ENCODE measurements at regions not wholly inside any gene's neighbourhood (a gene's known extent, or its start where the extent isn't known, plus 50 kb on each side); places are given as distances from the start of the nearest gene placed in this dataset.
"Not testable (repeated sequence)": the region's sequence is repeated elsewhere in the genome, so short reads cannot be mapped to it uniquely, and the experiment has no call there.

DNA sequence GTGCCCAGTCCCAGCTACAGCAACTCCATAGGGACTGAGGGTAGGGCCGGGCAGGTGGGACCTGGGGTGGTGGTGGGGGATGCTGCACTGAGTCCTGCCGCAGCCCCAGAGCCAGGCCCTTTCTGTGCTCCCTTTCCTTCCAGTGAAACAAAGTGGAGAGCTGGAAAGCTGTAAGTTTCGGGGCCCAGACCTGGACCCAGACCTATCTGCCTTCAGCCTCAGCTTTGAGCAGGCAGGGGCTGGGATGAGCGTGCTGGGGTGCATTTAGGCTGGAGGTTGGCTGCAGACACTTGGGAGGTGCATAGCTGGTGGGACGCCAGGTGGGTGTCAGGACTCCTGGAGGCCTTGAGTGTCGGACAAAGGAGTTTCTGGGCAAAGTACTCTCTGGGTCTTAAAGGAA, 92.7 kb upstream of the C1orf174 start:
- no peak for DNase-seq

DNA sequence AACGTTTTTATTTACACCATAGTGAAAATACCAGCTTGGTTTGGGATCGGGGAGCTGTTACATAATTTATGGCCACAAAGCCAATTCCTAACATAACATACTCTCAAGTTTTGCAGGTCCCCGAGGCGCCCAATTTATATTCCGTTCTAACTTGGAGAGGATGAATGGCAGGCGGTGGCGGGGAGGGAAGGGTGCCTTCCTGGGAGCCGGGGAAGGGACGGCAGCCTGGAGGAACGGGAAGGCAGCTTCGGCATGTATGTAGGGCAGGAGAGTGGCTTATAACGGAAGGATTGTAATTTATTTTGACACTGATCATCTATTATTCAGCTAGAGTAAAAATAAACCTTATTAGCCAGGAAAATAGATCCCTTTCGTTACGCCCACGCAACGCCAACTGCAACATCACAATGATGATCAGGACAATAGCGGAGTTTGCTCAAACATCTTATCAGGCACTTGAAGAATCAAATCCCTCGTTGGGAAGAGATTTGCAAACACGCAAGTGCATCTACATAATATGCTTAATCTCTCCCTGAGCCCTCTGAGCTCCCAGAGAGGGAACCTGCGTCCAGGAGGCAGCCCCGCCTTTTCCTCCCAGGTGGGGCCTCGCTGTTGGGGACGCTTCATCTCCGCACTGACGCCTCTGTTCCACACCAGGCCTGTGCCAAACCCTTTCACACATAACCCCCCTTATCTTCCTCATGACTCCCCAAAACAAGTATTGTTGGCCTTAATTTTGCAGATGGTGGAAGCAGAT, 93.7 kb upstream of the C1orf174 start:
- no peak for DNase-seq

DNA sequence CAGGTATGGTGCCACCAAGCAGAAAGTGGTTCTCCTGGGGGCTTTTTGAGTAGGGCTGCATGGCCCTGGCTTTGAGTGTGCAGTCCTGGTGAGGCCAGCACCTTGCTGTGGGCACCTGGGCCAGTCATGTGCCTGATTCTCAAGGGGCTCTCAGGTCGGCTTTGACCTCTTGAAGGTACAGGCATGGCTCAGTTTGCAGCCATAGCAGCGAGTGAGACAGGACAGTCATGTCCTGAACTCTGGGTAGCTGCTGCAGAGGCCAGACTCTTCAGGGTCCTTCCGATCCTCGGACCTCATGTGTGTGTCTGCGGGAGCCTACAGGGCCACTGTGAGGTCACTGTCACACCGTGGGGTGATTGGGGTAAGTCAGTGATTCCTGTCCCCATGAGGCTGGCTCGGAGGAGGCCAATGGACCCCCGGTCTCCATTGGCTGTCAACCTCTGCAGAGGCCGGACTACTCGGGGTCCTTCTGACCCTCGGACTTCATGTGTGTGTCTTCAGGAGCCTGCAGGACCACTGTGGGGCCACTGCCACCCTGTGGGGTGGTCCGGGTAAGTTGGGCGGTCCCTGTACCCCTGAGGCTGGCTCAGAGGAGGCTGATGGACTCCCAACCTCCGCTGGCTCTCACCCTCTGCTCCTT, 95.2 kb upstream of the C1orf174 start:
- no peak for DNase-seq

DNA sequence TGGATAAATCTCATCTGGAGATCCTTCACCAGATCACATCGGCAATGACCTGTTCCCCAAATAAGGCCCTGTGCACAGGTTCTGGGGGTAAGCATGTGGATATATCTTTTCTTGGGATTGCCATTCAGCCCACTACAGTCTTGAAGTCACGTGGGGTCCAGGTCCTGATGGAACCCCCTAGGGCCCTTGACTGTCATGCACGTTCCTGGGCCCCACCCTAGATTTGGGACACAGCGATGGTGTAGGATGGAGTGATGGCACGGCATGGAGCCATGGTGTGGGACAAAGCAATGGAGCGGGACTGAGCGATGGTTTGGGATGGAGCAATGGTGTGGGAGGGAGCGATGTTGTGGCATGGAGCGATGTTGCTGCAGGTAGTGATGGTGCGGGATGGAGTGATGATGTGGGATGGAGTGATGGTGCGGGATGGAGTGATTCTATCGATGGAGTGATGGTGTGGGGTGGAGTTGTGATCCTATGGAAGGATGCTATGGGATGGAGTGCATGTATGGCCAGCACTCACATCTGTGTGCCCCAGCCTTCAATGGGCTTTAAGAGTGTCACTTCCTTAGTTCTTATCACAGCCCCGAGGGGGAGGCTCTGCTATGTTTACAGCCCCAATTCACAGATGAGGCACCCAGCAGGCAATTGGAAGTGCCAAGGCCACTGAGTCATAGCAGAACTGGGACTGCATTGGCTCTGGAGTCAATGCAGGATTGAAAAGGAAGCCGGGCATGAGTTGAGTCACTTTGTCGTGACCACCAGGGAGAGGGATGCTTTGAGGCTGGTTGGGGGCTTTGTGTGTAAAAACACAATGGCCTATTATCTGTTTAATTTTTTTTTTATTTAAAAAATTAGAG, 97.0 kb upstream of the C1orf174 start:
- no peak for DNase-seq

DNA sequence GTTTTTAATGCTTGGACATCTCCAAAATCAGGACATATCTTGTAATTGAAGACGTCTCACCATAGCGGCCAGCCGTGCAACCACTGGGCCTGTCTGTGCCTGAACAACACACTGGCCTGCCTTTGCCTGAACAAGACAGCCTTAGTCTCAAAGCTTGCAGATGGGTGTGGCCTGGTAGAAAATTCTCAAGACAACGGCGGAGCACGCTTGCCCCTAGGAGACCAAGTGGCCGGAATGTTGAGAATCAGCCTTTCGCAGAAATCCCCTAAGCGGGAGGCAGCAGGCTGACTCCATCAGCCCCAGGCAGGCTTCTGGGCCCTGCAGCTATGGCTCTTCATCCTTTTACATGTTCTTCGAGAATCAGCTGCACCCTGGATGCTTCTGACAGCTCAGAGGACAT, 98.0 kb upstream of the C1orf174 start:
- DNase-seq: no peak

DNA sequence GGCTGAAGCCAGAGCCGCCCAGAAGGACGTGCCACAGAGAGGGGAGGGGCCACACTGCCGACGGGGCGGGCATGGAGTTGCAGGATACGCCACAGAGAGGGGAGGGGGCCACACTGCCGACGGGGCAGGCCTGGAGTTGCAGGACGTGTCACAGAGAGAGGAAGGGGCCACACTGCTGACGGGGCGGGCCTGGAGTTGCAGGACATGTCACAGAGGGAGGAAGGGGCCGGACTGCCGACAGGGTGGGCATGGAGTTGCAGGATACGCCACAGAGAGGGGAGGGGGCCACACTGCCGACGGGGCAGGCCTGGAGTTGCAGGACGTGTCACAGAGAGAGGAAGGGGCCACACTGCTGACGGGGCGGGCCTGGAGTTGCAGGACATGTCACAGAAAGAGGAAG, 99.4 kb upstream of the C1orf174 start:
- DNase-seq: not testable (repeated sequence)

DNA sequence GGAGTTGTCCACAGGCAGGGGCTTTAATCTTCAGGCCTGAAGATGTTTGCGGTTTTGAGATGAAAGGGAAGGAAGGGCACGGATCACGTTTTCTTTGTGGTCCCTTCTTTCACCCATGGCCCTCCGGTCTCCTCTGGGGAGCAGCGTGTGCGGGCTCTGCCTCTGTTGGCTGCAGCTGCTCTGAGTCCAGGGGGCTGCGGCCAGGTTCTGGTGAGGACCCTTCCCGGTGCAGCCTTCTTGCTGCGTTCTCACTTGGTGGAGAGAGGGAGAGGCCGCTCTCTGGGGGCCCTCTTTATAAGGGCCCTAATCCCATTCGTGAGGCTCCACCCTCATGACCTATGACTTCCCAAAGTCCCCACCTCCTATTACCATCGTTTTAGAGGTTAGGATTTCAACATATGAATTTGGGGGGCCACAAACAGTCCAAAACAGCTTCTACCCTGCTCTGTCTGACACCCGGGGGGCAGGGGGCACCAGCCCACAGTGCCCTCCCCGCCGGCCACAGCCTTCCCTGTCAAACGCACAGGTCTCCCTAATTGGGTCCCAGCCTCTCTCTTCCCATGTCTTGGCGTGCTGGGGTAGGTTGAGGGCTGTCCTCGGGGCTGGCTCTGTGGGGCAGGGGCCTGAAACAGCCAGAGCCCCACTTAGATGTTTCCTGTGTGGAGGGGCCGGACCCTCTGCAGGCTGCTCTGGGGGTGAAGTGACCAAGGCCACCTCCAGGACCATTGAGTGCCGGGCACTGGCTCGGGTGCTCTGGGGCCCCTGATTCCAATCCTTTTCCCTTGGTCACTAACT, 100.1 kb upstream of the C1orf174 start:
- no peak for DNase-seq

DNA sequence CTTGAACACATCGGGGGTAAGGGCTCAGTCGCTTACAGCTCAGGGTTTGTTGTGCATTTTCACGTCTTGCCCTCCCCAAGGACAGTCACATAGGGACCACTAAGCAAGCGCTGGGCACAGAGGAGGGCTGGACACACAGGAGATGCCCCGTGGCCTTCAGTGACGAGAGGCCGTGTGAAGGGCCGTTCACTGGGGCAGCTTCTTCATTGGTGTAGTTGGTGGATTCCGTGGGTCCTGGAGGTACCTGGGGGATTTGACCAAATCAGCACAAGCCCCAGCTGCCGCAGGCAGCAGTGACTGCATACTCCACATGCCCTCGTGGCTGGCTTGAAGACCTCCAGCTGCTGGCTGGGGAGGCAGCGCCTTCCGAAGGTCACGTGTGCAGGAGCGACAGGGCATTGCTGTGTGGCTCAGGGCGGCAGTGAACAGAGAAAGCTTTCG, 100.8 kb upstream of the C1orf174 start:
- DNase-seq: no peak

DNA sequence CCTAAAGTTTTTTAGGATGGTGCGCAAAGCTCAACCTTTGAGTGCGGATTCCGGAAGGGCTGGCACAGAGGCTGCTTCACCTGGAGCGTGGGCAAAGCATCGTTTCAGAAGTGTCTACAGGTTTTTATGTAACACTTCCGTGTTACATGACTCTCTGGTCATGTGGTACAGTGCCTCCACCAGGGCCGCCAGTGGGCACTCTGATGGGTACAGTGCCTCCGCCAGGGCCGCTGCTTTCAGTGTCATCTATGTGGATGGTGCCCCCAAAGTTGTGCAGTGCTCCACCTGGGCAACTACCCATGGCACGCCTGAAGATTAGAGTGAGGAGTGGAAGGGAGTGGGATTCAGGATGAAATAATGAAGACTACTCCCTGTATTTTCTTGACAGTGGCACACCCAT, 101.4 kb upstream of the C1orf174 start:
- DNase-seq: no peak

DNA sequence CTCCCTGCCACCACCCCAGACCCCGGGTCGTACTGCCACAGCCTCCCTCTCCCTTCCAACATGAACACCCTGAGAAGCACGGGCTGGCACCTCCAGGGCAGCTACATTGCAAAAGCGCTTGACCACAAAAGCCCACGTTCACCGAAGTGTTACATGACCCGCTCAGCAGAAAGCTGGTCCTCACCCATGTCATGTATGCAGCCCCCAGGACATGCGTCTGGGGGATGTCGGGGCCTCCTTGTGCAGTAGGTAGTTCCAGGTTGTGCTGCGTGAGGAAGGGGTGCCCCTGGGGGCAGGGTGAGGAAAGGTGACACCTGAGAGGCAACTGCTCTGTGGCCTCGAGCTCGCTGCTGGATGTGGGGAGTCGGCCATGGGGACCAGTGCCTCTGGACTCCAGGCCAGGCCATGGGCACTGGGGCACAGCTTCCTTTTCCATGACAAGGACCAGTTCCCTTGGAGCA, 102.0 kb upstream of the C1orf174 start:
- no peak for DNase-seq

DNA sequence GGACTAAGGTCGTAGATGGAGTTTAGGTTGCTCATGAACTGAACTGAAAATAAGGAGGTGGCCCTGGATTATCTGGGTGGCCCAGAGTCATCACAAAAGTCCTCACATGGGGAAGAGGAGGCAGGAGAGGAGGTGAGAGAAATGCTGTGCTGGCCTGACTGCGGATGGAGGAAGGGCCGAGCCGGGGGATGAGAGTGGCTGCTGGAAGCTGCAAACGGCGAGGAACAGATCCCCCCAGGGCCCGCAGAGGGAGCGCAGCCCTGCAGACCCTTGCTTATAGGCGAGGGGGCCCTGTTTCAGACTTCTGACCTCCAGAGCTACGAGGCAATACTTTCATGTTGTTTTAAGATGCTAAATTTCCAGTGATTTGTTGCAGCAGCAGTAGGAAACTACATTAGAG, 102.7 kb upstream of the C1orf174 start:
- DNase-seq: no peak

DNA sequence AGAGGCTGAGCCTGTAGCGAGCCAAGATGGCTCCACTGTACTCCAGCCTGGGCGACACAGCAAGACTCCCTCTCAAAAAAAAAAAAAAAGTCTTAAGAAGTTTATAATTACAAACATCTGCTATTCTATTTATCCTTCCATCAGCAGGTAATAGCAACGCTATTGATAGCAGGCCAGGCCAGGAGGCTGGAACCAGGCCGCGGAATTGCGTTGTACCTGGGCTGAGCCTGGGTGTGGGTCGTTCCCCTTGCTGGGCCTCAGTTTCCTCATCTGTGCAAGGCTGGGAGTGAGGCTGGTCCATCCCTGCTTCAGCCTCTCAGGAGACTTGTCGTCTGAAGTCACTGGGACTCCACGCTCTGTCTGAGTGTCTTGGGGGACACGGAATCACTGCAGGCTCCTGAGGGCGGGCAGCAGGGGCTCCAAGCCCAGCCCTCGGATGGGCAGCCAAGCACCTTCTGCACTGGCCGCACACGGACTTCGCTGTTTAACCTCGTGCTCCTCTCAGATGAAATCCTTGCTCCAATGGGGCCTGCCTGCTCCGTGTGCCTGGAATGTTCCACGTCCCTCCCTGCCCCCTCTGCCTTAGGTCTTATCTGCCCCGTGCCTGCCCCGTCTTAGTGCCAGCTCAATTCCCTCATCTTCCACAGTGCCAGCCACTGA, 103.9 kb upstream of the C1orf174 start:
- no peak for DNase-seq

DNA sequence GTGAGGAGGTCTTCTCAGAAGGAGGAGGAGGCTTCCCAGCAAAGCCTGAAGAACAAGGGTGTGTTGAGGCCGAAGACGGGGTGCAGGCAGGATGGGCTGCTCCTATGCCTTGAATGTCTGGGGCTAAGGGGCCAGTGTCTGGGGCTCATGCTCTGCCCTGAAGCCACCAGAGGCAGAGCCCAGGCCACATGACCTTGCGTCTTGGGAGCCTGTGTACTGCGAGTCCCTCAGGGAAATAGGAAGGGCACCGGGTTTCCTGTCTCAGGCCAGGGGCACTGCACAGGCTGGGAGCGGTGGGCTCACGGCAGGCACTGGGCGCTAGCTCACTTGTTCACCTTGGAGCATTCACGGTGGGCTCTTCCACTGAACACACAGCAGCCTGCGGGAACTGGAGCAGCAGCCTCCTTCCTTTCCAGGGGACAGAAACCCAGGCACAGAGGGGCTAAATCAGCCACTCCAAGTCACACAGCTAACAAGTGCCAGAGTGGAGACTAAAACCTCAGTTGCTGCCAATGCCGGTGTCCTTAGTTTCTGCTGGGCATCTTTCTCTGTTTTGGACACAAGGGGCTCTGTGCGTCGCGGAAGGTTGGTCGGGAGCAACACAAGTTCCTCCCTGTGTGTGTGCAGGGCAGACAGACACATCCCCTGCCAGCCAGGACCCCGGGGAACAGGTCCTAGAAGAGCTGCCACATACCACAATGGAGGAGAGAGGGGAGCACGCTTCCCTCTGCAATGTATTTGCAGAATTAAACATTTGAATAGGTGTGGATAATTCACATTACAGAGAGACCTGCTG, 104.8 kb upstream of the C1orf174 start:
- no peak for DNase-seq

DNA sequence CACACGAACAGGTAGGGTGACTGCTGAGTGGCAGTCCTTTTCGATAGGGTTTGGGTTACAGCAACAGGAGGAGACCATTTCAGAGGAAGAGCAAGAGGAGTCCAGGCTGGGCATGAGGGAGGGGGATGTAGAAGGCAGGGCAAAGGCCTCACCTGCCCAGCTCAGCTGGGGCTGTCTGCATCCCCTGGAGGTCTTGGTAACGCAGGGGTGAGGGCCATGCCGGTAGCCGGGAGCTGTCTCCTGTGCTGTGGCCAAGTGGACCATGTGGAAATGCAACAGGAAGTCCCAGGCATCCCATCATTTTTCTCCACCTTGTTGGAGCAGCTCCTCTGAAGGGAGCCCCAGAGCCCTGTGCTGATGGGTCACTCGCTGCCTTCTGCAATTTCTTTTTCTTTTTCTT, 105.4 kb upstream of the C1orf174 start:
- no peak for DNase-seq

DNA sequence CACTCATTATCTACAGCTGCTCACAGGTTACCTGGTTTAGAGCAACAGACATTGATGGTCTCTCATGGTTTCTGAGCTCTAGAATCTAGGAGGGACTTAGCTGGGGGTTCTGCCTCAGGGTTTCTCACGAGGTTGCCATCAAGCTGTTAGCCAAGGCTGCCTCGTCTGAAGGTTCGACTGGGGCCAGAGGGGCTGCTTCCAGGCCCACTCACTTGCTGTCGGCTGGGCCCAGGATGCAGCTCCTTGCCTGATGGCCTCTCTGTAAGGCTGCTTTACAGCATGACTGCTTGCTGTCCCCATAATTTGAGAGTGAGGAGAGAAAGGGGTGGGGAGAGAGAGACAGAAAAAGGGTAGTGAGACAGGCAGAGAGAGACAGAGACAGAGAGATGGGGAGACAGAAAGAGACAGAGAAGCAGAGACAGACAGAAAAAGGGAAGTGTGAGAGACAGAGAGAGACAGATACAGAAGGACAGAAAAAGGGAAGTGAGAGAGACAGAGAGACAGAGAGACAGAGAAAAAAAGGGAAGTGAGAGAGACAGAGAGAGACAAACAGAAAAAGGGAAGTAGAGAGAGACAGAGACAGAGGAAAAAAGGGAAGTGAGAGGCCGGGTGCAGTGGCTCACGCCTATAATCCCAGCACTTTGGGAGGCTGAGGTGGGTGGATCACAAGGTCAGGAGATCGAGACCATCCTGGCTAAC, 106.8 kb upstream of the C1orf174 start:
- peak in 1 of 4 experiments; percentile 8 for DNase-seq

DNA sequence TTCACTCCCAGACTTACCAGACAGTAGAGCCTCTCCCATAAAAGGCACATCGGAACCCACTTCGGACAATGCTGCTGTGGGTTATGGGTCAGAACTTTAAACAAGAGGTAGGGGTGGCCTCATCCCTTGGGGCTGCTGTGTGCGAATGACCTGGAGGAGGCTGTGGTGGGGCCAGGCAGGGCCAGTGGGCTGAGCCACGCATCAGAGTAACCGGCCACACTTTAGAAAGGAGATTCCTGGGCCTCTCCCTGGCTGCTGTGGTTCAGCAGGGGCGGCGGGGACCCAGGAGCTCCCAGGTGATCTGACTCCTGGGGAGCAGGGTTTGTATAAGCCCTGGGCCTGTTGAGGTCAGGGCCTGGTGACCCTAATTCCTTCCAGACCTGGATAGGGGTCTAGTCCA, 110.2 kb upstream of the C1orf174 start:
- no peak for DNase-seq

DNA sequence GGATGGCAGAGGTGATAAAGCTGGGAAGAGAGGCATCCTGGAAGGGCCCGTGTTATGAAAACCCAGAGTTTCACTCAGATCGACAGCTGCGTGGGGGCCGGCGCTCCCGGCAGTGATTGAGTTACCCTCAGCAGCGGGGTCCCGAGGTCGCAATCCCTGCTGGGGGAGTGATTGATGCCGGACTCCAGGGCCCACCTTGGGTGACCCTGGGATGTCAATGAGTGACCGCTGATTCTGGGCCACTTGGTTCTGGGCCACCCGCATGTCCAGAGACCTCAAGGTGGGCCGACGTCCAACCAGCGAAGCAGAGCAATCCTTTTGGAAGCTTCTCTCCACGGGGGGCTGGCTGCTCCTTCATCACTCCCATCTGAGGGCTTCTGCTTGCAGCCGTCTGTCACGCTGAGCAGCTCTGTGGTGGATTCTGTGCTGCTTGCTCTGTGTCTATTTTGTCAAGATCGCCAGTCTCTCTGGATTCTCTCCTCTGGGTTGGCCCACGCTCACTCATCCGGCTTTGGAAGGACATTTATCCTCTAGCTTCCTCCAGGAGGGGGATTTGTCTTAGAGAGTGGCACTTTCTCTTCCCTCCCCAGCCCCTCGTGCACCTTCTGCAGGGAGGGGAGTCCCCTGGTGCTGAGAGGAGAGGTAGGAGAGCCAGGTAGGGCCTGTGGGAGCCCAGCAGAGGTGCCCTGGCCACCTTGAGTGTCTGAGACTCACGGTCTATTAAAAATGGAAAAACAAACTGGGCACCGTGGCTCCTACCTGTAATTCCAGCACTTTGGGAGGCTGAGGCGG, 110.9 kb upstream of the C1orf174 start:
- no peak for DNase-seq

DNA sequence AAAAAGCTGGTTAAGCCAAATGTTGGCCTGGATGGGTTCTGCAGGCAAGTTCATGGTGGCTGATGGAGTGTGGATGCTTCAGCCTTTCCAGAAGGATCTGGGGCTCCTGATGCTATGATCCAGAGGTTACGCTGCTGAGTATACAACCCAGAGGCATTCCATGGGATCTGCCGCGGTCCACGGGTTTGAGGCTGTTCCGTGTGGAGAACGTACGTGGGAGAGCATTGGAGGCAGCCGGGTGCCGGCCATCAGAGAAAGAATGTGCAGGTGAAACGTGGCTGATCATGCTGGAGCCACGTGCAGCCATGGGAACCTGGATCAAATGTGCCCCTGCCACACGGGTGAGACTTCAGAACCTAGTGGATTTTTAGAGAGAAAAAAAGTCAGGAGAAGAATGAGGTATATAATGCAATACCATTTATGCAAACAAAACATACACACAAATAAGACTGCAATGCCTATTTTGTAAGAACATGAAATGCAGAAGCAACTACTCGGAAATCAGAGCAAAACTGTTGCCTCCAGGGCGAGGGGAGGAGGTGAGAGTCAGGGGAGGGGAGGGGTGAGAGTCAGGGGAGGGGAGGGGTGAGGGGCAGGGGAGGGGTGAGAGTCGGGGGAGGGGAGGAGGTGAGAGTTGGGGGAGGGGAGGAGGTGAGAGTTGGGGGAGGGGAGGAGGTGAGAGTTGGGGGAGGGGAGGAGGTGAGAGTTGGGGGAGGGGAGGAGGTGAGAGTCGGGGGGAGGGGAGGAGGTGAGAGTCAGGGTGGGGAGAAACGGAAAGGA, 116.5 kb upstream of the C1orf174 start:
- DNase-seq: no peak

Data from suppressor macrophage (primary cell).